H9 (cell line): ENCODE measurements at regions not wholly inside any gene's neighbourhood (a gene's known extent, or its start where the extent isn't known, plus 50 kb on each side); places are given as distances from the start of the nearest gene placed in this dataset.

Experiments
- DNase-seq: peaks from one replicate; pipeline ENCODE4 v3.0.0-alpha.2; 2017
- H2AFZ ChIP-seq: one replicate; pipeline ENCODE4 v1.6.1; 2013; ENCODE audit warnings: mild to moderate bottlenecking, low read length, control low read depth, moderate library complexity
- H2AK5ac ChIP-seq: 2 replicates; pipeline ENCODE4 v1.6.1; 2013; ENCODE audit warnings: low read length, control low read depth, mixed read lengths; ENCODE audit not compliant: insufficient read length
- H2BK120ac ChIP-seq: one replicate; pipeline ENCODE4 v1.6.1; 2013; ENCODE audit warnings: low read depth, mild to moderate bottlenecking, low read length, control low read depth, inconsistent platforms; ENCODE audit not compliant: poor library complexity, severe bottlenecking
- H2BK12ac ChIP-seq: 2 replicates; pipeline ENCODE4 v1.6.1; 2013; ENCODE audit warnings: low read length, control low read depth, mixed read lengths, low read depth; ENCODE audit not compliant: insufficient read length
- H2BK15ac ChIP-seq: 2 replicates; pipeline ENCODE4 v1.6.1; 2013; ENCODE audit warnings: low read depth, low read length, control low read depth
- H2BK20ac ChIP-seq: one replicate; pipeline ENCODE4 v1.6.1; 2013; ENCODE audit warnings: low read depth, mild to moderate bottlenecking, low read length, control low read depth, inconsistent platforms; ENCODE audit not compliant: poor library complexity, severe bottlenecking
- H2BK5ac ChIP-seq: 2 replicates; pipeline ENCODE4 v1.6.1; 2013; ENCODE audit warnings: low read length, control low read depth, mixed read lengths; ENCODE audit not compliant: insufficient read length
- H3K14ac ChIP-seq: 2 replicates; pipeline ENCODE4 v1.6.1; 2013; ENCODE audit warnings: low read length, control low read depth; ENCODE audit not compliant: insufficient read depth
- H3K18ac ChIP-seq: 2 replicates; pipeline ENCODE4 v1.6.1; 2013; ENCODE audit warnings: low read depth, mild to moderate bottlenecking, mixed read lengths, low read length, control low read depth; ENCODE audit not compliant: insufficient read length
- H3K23ac ChIP-seq: 2 replicates; pipeline ENCODE4 v1.6.1; 2013; ENCODE audit warnings: low read length, control low read depth, mixed read lengths, low read depth; ENCODE audit not compliant: insufficient read length
- H3K23me2 ChIP-seq: 2 replicates; pipeline ENCODE4 v1.6.1; 2013; ENCODE audit warnings: low read depth, mild to moderate bottlenecking, mixed read lengths, low read length, control low read depth; ENCODE audit not compliant: insufficient read length, poor library complexity, severe bottlenecking
- H3K27ac ChIP-seq: 2 replicates; pipeline ENCODE4 v1.5.1; 2013; ENCODE audit warnings: low read length, control low read depth, mixed read lengths, low read depth; ENCODE audit not compliant: insufficient read length
- H3K27me3 ChIP-seq: 2 replicates; pipeline ENCODE4 v1.6.1; 2013; ENCODE audit warnings: low read length, control low read depth, inconsistent platforms; ENCODE audit not compliant: insufficient read depth
- H3K4ac ChIP-seq: 2 replicates; pipeline ENCODE4 v1.6.1; 2013; ENCODE audit warnings: low read depth, mild to moderate bottlenecking, control low read depth, inconsistent platforms, low read length, moderate library complexity
- H3K4me1 ChIP-seq: 2 replicates; pipeline ENCODE4 v1.6.1; 2013; ENCODE audit warnings: low read length, control low read depth, inconsistent platforms; ENCODE audit not compliant: insufficient read depth
- H3K4me2 ChIP-seq: 2 replicates; pipeline ENCODE4 v1.6.1; 2013; ENCODE audit warnings: low read length, control low read depth, mixed read lengths; ENCODE audit not compliant: insufficient read length, insufficient read depth
- H3K56ac ChIP-seq: 2 replicates; pipeline ENCODE4 v1.6.1; 2013; ENCODE audit warnings: low read depth, mild to moderate bottlenecking, mixed read lengths, low read length, control low read depth; ENCODE audit not compliant: insufficient read length
- H3K79me1 ChIP-seq: 2 replicates; pipeline ENCODE4 v1.6.1; 2013; ENCODE audit warnings: low read depth, mild to moderate bottlenecking, moderate library complexity, low read length, control low read depth, inconsistent platforms; ENCODE audit not compliant: insufficient read depth, poor library complexity, severe bottlenecking
- H3K79me2 ChIP-seq: 2 replicates; pipeline ENCODE4 v1.6.1; 2013; ENCODE audit warnings: low read length, control low read depth, inconsistent platforms; ENCODE audit not compliant: insufficient read depth
- H3K9ac ChIP-seq: 2 replicates; pipeline ENCODE4 v1.6.1; 2013; ENCODE audit warnings: low read length, control low read depth, mixed read lengths; ENCODE audit not compliant: insufficient read length; ENCODE audit errors: extremely low read depth
- H3K9me3 ChIP-seq: one replicate; pipeline ENCODE4 v1.6.1; 2013; ENCODE audit warnings: low read depth, low read length, inconsistent platforms; ENCODE audit not compliant: control insufficient read depth
- H3T11ph ChIP-seq: one replicate; pipeline ENCODE4 v1.6.1; 2013; ENCODE audit warnings: mild to moderate bottlenecking, low read length, control low read depth, inconsistent platforms
- H4K20me1 ChIP-seq: one replicate; pipeline ENCODE4 v1.6.1; 2013; ENCODE audit not compliant: control insufficient read depth, insufficient read length, insufficient read depth
- H4K5ac ChIP-seq: 2 replicates; pipeline ENCODE4 v1.6.1; 2013; ENCODE audit warnings: low read depth, mild to moderate bottlenecking, mixed read lengths, low read length, control low read depth; ENCODE audit not compliant: insufficient read length
- H4K8ac ChIP-seq: replicated peaks from 2 replicates; pipeline ENCODE4 v1.6.1; 2013; ENCODE audit warnings: low read length, control low read depth, mixed read lengths, low read depth; ENCODE audit not compliant: insufficient read length
- H4K91ac ChIP-seq: 2 replicates; pipeline ENCODE4 v1.6.1; 2013; ENCODE audit warnings: low read depth, mild to moderate bottlenecking, moderate library complexity, mixed read lengths, low read length, control low read depth; ENCODE audit not compliant: insufficient read length
- H3K27ac Mint-ChIP-seq, 3 experiments: 2 replicates in 2 of 3; 3 replicates in 1 of 3; pipeline ENCODE4 v1.8.0; 2020 to 2021; ENCODE audit warnings: mixed read lengths in 3 of 3, mild to moderate bottlenecking in 1 of 3, moderate library complexity in 1 of 3
- H3K27me3 Mint-ChIP-seq: 2 replicates; pipeline ENCODE4 v1.8.0; 2021; ENCODE audit warnings: low read depth, mild to moderate bottlenecking, moderate library complexity, mixed read lengths
- H3K36me3 Mint-ChIP-seq, 3 experiments: 2 replicates in 2 of 3; 3 replicates in 1 of 3; pipeline ENCODE4 v1.8.0; 2020 to 2021; ENCODE audit warnings: low read depth in 3 of 3, mixed read lengths in 3 of 3; ENCODE audit not compliant: insufficient read depth in 1 of 3
- H3K4me1 Mint-ChIP-seq, 2 experiments: 2 replicates each; pipeline ENCODE4 v1.8.0; 2020; ENCODE audit warnings: mixed read lengths in 2 of 2
- H3K4me3 Mint-ChIP-seq, 2 experiments: 2 replicates in 1 of 2; 3 replicates in 1 of 2; pipeline ENCODE4 v1.8.0; 2020 to 2021; ENCODE audit warnings: mild to moderate bottlenecking in 2 of 2, mixed read lengths in 2 of 2, moderate library complexity in 1 of 2
- H3K9me3 Mint-ChIP-seq, 2 experiments: 2 replicates in 1 of 2; 3 replicates in 1 of 2; pipeline ENCODE4 v1.8.0; 2020; ENCODE audit warnings: mild to moderate bottlenecking in 2 of 2, mixed read lengths in 2 of 2, moderate library complexity in 1 of 2
- CTCF ChIP-seq: fragments of 200-600 bp; sonication (generic); conservative IDR thresholded peaks from 3 replicates; pipeline ENCODE4 v1.8.0; 2021; ENCODE audit warnings: antibody characterized with exemption, mild to moderate bottlenecking
- WGBS: extraction: QIAGEN DNeasy Blood & Tissue Kit; methylation state at CpG from one replicate; pipeline ENCODE4 v1.1.7; 2013; ENCODE audit warnings: missing lambda C conversion rate, low lambda C conversion rate, mixed read lengths; ENCODE audit not compliant: insufficient read length; ENCODE audit errors: extremely low coverage; 5-methylcytosine and 5-hydroxymethylcytosine counted together

GRCh38 chr1:196102826-196103225 is 505.4 kb downstream of the KCNT2 start:
- Histone ChIP-seq H2BK15ac (no peak overlapping the region), H2BK20ac (no peak overlapping the region), H4K8ac (no peak overlapping the region), H3K4ac (no peak overlapping the region), H3K9me3 (peaks cover 13% of the 10 kb centered on the region), H2BK5ac (no peak overlapping the region), H3K79me2 (no peaks in the 10 kb centered on the region), H3K79me1 (no peaks in the 10 kb centered on the region), H3K14ac (no peak overlapping the region), H4K5ac (no peak overlapping the region), H3K9ac (no peak overlapping the region), H3K56ac (no peak overlapping the region), H3K23me2 (no peaks in the 10 kb centered on the region), H2AK5ac (no peak overlapping the region), H2BK12ac (no peak overlapping the region), H3T11ph (no peak overlapping the region), H4K20me1 (no peaks in the 10 kb centered on the region), H3K23ac (no peak overlapping the region), H2AFZ (no peak overlapping the region), H3K4me2 (no peak overlapping the region), H4K91ac (no peak overlapping the region), H3K18ac (no peak overlapping the region), H2BK120ac (no peak overlapping the region), H3K27me3 (no peaks in the 10 kb centered on the region), H3K4me1 (no peaks in the 10 kb centered on the region), H3K27ac (no peak overlapping the region)
- Mint-ChIP-seq H3K27ac (no peak overlapping the region), H3K4me3 (no peak overlapping the region), H3K36me3 (peaks cover 20 to 24% (median 21%) of the 10 kb centered on the region in 3 experiments), H3K27me3 (no peaks in the 10 kb centered on the region), H3K9me3 (peaks cover 19 to 25% of the 10 kb centered on the region in 2 experiments), H3K4me1 (peaks cover 0 to 2% of the 10 kb centered on the region in 2 experiments; a peak in 2 of 4 replicates)
- WGBS: no CpG with 5 or more reads among the region's 1 CpG
- DNase-seq: no peak
- TF ChIP-seq CTCF: no peak
